Neuron (in vitro differentiated cells): ENCODE measurements at regions not wholly inside any gene's neighbourhood (a gene's known extent, or its start where the extent isn't known, plus 50 kb on each side); places are given as distances from the start of the nearest gene placed in this dataset.
"Not testable (repeated sequence)": the region's sequence is repeated elsewhere in the genome, so short reads cannot be mapped to it uniquely, and the experiment has no call there.

Source experiments
- H2AFZ ChIP-seq: one replicate; pipeline ENCODE4 v1.6.1; 2013; ENCODE audit warnings: low read depth, mild to moderate bottlenecking, inconsistent platforms, low read length, moderate library complexity
- H3K27me3 ChIP-seq: one replicate; pipeline ENCODE4 v1.6.1; 2013; ENCODE audit warnings: low read length; ENCODE audit not compliant: insufficient read depth
- H3K36me3 ChIP-seq: one replicate; pipeline ENCODE4 v1.6.1; 2013; ENCODE audit warnings: low read length; ENCODE audit not compliant: insufficient read depth
- H3K4me1 ChIP-seq: one replicate; pipeline ENCODE4 v1.6.1; 2013; ENCODE audit warnings: low read length; ENCODE audit not compliant: insufficient read depth
- H3K4me3 ChIP-seq: 2 replicates; pipeline ENCODE4 v1.5.1; 2013; ENCODE audit warnings: mild to moderate bottlenecking, low read length, moderate library complexity
- H3K9me3 ChIP-seq: one replicate; pipeline ENCODE4 v1.6.1; 2013; ENCODE audit warnings: low read length

- no peaks in the 10 kb centered on the region for H3K27me3 ChIP-seq
- no peaks in the 10 kb centered on the region for H3K4me1 ChIP-seq
- no peaks in the 10 kb centered on the region for H3K9me3 ChIP-seq
- H2AFZ ChIP-seq = no peak overlapping the region
- no peaks in the 10 kb centered on the region for H3K36me3 ChIP-seq
- H3K4me3 ChIP-seq = no peak overlapping the region
These were observed 661.0 kb downstream of the DTWD2 start for GRCh38 chr5:118327389-118327788.

GRCh38 chr5:118326481-118327045 lies 661.8 kb downstream of the DTWD2 start:
- Histone ChIP-seq H3K27me3 (no peaks in the 10 kb centered on the region), H3K36me3 (no peaks in the 10 kb centered on the region), H3K4me3 (no peak overlapping the region), H2AFZ (no peak overlapping the region), H3K4me1 (no peaks in the 10 kb centered on the region), H3K9me3 (peaks cover 2% of the 10 kb centered on the region)

- no peaks in the 10 kb centered on the region for H3K36me3 ChIP-seq
- H3K4me3 ChIP-seq = no peak overlapping the region
- H2AFZ ChIP-seq = no peak overlapping the region
- H3K9me3 ChIP-seq = peaks cover 2% of the 10 kb centered on the region
- H3K4me1 ChIP-seq = no peaks in the 10 kb centered on the region
- no peaks in the 10 kb centered on the region for H3K27me3 ChIP-seq
These were observed 662.4 kb downstream of the DTWD2 start for GRCh38 chr5:118325931-118326330.

- not testable (repeated sequence) for H3K4me1 ChIP-seq, H3K27me3 ChIP-seq
These were observed 664.6 kb downstream of the DTWD2 start for GRCh38 chr5:118323723-118324122.

GRCh38 chr5:118321081-118321480 lies 667.3 kb downstream of the DTWD2 start:
- Histone ChIP-seq H3K36me3 (no peaks in the 10 kb centered on the region), H3K4me3 (no peak overlapping the region), H3K27me3 (no peaks in the 10 kb centered on the region), H3K9me3 (peaks cover 2% of the 10 kb centered on the region), H3K4me1 (no peaks in the 10 kb centered on the region), H2AFZ (no peak overlapping the region)

More at GRCh38 chr5:118323723-118324122, 664.6 kb downstream of the DTWD2 start:
- H3K4me3 ChIP-seq, H2AFZ ChIP-seq, H3K36me3 ChIP-seq, H3K9me3 ChIP-seq: not testable (repeated sequence)

- Histone ChIP-seq H3K36me3 (no peaks in the 10 kb centered on the region), H3K4me3 (no peak overlapping the region), H3K27me3 (no peaks in the 10 kb centered on the region), H2AFZ (no peak overlapping the region), H3K9me3 (peaks cover 2% of the 10 kb centered on the region), H3K4me1 (no peaks in the 10 kb centered on the region)
These were observed 668.2 kb downstream of the DTWD2 start for GRCh38 chr5:118320121-118320520.

- Histone ChIP-seq H3K27me3 (no peaks in the 10 kb centered on the region), H3K9me3 (no peaks in the 10 kb centered on the region), H3K4me3 (no peak overlapping the region), H3K4me1 (no peaks in the 10 kb centered on the region), H3K36me3 (no peaks in the 10 kb centered on the region), H2AFZ (no peak overlapping the region)
These were observed 673.4 kb downstream of the DTWD2 start for GRCh38 chr5:118314931-118315330.

GRCh38 chr5:118311103-118311819 lies 677.1 kb downstream of the DTWD2 start:
- no peaks in the 10 kb centered on the region for H3K27me3 ChIP-seq
- no peaks in the 10 kb centered on the region for H3K4me1 ChIP-seq

GRCh38 chr5:118310401-118310800 lies 677.9 kb downstream of the DTWD2 start:
- Histone ChIP-seq H2AFZ (no peak overlapping the region), H3K4me3 (no peak overlapping the region), H3K4me1 (no peaks in the 10 kb centered on the region), H3K9me3 (no peaks in the 10 kb centered on the region), H3K27me3 (no peaks in the 10 kb centered on the region), H3K36me3 (no peaks in the 10 kb centered on the region)

More at GRCh38 chr5:118311103-118311819, 677.1 kb downstream of the DTWD2 start:
- Histone ChIP-seq H2AFZ (no peak overlapping the region), H3K9me3 (no peaks in the 10 kb centered on the region), H3K36me3 (no peaks in the 10 kb centered on the region), H3K4me3 (no peak overlapping the region)

- Histone ChIP-seq H2AFZ (no peak overlapping the region), H3K9me3 (no peaks in the 10 kb centered on the region), H3K4me3 (no peak overlapping the region), H3K36me3 (no peaks in the 10 kb centered on the region), H3K27me3 (no peaks in the 10 kb centered on the region), H3K4me1 (no peaks in the 10 kb centered on the region)
These were observed 685.1 kb downstream of the DTWD2 start for GRCh38 chr5:118303296-118303695.

GRCh38 chr5:118302786-118303185 lies 685.6 kb downstream of the DTWD2 start:
- Histone ChIP-seq H2AFZ (no peak overlapping the region), H3K4me1 (no peaks in the 10 kb centered on the region), H3K27me3 (no peaks in the 10 kb centered on the region), H3K36me3 (no peaks in the 10 kb centered on the region), H3K4me3 (no peak overlapping the region), H3K9me3 (no peaks in the 10 kb centered on the region)

GRCh38 chr5:118301696-118302095 lies 686.7 kb downstream of the DTWD2 start:
- no peaks in the 10 kb centered on the region for H3K36me3 ChIP-seq
- no peaks in the 10 kb centered on the region for H3K27me3 ChIP-seq
- no peak overlapping the region for H3K4me3 ChIP-seq
- no peaks in the 10 kb centered on the region for H3K4me1 ChIP-seq
- H3K9me3 ChIP-seq = no peaks in the 10 kb centered on the region
- H2AFZ ChIP-seq = no peak overlapping the region

GRCh38 chr5:118295045-118295444 lies 693.3 kb downstream of the DTWD2 start:
- H3K4me3 ChIP-seq = no peak overlapping the region
- no peaks in the 10 kb centered on the region for H3K9me3 ChIP-seq
- no peaks in the 10 kb centered on the region for H3K27me3 ChIP-seq
- no peaks in the 10 kb centered on the region for H3K36me3 ChIP-seq
- H2AFZ ChIP-seq = no peak overlapping the region
- peaks cover 7% of the 10 kb centered on the region for H3K4me1 ChIP-seq

GRCh38 chr5:118293378-118293777 lies 695.0 kb downstream of the DTWD2 start:
- Histone ChIP-seq H3K27me3 (no peaks in the 10 kb centered on the region), H3K4me3 (no peak overlapping the region), H2AFZ (no peak overlapping the region), H3K4me1 (peaks cover 7% of the 10 kb centered on the region), H3K9me3 (no peaks in the 10 kb centered on the region), H3K36me3 (no peaks in the 10 kb centered on the region)
